Right lobe of liver (tissue), 4 donors: ENCODE measurements at regions not wholly inside any gene's neighbourhood (a gene's known extent, or its start where the extent isn't known, plus 50 kb on each side); places are given as distances from the start of the nearest gene placed in this dataset.

Source experiments
- POLR2A ChIP-seq: fragments of 450-650 bp; IDR thresholded peaks from one replicate; pipeline ENCODE4 v1.6.1; 2017; ENCODE audit warnings: antibody characterized with exemption, mild to moderate bottlenecking
- TF ChIP-seq, protein P1 (sequence below), 4 donors: fragments of 200-600 bp in 3 of 4; fragments of 450-650 bp in 1 of 4; IDR thresholded peaks; one replicate each; pipeline versions ENCODE4 v1.5.1 to v1.8.0; 2016 to 2022; ENCODE audit warnings: antibody characterized with exemption in 4 of 4, mild to moderate bottlenecking in 2 of 4
- donor health status: DM: no; HTN: no; CAD: no.
- donor health status: DM: no; HTN: no; CAD: no.
- donor health status: DM: no; HTN: yes; CAD: no.

DNA sequence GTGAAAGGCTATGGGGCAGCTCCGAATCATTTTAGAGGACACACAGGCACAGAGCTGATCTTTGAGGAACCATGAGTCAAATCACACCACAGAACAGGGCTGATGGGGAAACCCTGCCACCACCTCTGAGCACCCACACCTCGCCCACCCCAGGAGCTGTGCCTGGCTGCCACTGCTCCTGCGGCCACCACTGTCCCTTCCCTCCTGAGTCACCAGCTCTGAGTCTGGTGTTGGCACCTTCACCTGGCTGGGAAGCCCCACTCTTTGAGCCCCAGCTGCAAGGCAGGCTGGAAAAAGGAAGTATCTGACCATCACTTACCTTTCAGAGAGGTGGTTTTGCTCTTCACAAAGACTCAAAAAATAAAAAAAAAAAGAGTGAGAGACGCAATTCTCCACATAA is 63.6 kb upstream of the MEF2A start:
- TF ChIP-seq, protein P1, sequence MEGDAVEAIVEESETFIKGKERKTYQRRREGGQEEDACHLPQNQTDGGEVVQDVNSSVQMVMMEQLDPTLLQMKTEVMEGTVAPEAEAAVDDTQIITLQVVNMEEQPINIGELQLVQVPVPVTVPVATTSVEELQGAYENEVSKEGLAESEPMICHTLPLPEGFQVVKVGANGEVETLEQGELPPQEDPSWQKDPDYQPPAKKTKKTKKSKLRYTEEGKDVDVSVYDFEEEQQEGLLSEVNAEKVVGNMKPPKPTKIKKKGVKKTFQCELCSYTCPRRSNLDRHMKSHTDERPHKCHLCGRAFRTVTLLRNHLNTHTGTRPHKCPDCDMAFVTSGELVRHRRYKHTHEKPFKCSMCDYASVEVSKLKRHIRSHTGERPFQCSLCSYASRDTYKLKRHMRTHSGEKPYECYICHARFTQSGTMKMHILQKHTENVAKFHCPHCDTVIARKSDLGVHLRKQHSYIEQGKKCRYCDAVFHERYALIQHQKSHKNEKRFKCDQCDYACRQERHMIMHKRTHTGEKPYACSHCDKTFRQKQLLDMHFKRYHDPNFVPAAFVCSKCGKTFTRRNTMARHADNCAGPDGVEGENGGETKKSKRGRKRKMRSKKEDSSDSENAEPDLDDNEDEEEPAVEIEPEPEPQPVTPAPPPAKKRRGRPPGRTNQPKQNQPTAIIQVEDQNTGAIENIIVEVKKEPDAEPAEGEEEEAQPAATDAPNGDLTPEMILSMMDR (IDR thresholded peaks at IDR 0.05) = no peak
- TF ChIP-seq POLR2A = no peak
